Tongue (tissue), 1 donor: ENCODE measurements at regions not wholly inside any gene's neighbourhood (a gene's known extent, or its start where the extent isn't known, plus 50 kb on each side); places are given as distances from the start of the nearest gene placed in this dataset.

Experiments
- DNase-seq: peaks from one replicate; pipeline ENCODE4 v3.0.0-alpha.2; 2015

DNA sequence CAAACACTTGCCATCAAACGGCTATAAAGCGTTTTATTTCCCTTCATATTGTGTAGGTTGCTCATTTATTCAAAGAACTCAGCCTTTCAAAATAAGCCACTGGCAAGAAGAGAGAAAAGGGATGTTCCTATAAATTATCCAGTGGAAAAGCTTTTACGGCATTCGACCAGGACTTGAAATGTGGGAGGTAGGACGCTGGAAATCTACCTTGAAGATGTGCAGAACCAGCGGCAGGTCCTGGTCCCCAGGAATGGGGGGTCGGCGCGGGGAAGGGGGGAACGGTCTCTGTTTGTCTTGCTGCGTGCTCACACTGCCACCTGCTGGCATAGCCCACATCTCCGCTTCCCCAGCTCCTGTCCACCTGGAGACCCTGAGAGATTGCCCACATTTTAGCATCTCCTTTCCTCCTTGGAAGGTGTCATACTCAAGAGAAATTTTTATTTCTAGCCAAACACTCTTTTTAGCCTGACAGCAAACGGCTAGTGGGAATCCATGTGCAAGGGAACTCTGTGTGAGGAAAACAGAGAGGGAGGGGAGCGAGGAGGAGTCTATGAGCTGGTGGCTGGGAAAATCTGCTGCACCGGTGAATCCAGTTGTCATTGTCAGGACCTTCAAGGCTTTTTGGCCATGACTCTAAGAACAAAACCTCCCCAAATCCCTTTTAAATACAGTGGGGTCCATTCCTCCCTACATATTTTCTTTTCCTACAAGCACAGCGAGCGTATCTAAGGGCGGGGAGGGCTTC lies 349.0 kb upstream of the PKDCC start:
- peak; percentile 68 for DNase-seq

DNA sequence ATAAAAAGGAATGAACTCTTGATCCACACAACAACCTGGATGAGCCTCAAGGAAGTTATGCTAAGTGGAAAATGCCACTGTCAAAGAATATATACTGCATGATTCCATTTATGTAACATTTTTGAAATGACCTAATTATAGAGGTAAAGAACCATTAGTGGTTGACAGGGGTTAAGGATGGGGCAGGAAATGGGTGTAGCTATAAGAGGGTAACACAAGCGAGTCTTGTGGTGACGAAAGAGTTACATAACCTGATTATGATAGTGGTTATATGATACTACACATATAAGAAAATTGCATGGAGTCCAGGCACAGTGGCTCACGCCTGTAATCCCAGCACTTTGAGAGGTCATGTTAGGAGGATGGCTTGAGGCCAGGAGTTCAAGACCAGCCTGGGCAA lies 346.6 kb upstream of the PKDCC start:
- no peak for DNase-seq

DNA sequence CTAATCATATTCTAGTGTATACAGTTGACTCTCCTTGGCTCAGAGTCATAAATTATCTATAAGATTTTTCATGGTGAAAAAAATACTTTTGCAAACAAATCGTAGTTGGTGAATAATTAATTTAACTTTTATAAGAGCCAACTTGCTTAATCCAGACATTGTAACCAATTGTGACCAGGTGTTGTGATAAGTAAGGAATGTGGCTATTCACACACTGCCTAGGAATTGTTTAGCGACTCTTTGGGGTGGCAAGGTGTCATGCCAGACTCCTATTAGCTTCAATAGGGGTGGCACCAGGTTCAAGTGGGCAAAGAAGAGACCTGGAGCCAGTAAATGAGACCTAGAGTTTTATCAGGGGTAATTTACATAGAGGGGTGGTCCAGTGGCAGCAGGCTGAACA lies 344.7 kb upstream of the PKDCC start:
- DNase-seq = no peak

- no peak for DNase-seq
Observed at GRCh38 chr2:41705634-41706033, 342.2 kb upstream of the PKDCC start.

GRCh38 chr2:41706286-41706685 lies 341.5 kb upstream of the PKDCC start:
- DNase-seq = no peak

DNA sequence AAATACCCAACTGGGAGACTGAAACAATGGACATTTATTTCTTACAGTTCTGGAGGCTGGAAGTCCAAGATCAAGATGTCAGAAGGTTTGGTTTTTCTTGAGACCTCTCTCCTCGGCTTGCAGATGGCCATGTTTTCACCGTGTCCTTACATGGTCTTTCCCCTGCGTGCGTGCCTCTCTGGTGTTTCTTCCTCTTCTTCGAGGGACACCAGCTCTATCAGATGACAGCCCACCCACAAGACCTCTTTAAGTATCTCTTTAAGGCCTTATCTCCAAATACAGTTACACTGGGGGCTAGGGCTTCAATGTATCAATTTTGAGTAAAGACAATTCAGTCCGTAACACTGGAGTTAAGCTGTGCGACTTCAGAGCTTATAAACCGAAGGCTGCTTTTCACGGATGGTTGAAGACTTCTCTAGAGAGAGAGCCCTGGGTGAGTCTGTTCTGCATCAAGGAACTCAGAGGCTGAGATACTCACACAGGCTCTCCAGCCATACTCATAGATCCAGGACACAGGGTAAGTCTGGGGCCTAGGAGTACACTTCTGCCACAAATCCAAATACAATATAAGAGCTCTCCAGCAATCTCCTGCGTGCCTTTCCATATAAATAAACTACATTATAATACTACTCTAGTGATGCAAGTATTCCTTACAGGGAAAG lies 339.9 kb upstream of the PKDCC start:
- no peak for DNase-seq

GRCh38 chr2:41709702-41710599 lies 337.9 kb upstream of the PKDCC start:
- DNase-seq = no peak

GRCh38 chr2:41710944-41711343 lies 336.9 kb upstream of the PKDCC start:
- DNase-seq = no peak

GRCh38 chr2:41711736-41712135 lies 336.1 kb upstream of the PKDCC start:
- no peak for DNase-seq

- DNase-seq = no peak
Observed at GRCh38 chr2:41716497-41716896, 331.3 kb upstream of the PKDCC start.

DNA sequence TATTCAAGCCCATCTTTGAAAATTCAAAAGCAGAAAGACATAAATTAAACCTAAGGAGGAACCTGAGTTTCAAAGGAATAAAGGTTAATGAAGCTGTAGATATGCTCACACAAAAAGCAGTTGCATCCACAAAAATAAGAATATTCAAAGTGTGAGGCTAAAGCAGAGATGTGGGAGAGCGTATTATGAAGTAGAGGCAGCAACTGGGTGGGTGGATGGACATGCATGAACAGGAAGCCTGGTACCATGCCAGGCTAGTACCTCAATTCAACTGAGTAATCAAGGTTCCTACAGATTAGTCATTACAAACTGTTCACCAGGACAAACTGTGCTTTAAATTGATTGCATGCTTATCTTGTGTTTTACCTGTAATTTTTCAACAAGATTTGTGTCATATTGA lies 330.0 kb upstream of the PKDCC start:
- DNase-seq = no peak

DNA sequence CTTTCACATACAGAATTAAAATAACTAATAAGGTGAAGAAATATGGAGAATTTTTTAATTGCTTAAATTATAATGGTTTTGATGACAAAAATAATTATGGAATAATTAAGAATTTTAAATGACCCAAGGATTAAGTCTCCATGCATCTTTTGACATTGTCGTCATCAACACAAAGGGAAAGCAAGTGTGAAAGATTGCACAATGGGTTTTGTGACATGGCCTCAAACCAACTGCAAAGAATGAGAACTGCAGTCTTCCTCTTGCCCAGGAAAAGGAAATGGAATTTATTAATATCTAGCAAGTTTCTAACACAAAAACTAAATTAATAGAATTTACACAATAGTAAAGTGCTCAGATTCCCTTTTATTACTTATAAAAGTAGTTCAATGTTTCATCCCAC lies 329.1 kb upstream of the PKDCC start:
- DNase-seq = no peak

GRCh38 chr2:41719756-41720155 lies 328.1 kb upstream of the PKDCC start:
- no peak for DNase-seq

DNA sequence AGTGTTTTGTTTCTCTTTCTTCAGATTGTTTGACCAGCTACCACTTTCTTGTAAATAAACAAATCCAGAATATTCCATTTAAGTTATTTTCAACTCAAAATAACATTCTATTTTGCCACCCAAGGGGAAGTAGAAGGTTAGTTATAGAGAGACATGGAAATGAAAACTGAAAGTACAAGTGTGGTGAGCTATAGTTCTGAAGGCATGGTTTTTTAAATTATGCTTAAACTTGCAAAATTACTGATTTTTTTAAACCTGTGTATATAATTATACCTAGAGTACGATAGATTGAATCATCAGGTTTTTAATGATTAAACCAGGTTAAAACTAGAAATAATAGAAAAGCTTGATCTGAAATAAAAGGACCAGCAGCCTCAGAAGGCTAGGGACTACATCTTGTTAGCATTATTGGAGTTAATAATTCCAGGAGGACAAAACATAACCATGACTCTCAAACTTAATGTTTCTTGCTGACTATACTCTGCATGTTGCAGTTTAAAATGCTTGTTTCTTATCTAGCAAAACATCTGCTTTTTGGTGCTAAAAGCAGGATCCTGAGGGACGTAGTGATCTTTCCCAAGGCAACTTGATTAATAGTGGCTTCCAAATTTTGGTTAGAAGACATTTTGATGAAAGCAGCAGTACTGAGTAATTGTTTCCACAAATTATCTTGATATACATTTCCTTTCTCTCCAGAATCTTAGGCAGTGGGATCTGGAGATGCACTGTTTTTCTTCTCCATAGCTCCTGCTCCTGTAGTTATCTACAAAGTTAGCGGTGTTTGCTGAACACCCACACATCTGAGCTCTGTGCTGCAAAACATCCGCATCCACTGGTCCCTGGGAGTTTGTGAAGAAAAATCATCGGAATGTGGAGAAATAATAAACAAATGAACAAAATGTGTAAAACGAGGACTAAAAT lies 327.2 kb upstream of the PKDCC start:
- DNase-seq = peak; percentile 14

GRCh38 chr2:41722668-41723369 lies 325.0 kb upstream of the PKDCC start:
- DNase-seq = no peak

DNA sequence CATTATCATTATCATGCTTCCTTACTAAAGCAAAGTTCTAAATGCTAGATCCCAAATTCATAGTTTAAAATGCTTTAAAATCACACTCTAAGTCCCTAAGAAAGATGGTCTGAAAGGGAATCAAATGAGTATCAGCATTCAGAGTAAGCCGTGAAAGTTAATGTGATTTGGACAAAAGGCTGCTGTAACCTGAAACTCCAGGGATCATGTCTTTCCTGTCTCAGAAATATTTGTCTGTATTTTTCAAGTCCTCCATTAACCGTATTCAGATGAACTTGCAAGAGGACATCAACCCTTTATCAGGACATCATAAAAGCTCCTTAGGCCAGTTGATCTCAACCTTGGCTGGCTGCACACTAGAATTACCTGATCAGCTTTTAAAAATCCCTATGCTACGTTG lies 324.3 kb upstream of the PKDCC start:
- no peak for DNase-seq

DNA sequence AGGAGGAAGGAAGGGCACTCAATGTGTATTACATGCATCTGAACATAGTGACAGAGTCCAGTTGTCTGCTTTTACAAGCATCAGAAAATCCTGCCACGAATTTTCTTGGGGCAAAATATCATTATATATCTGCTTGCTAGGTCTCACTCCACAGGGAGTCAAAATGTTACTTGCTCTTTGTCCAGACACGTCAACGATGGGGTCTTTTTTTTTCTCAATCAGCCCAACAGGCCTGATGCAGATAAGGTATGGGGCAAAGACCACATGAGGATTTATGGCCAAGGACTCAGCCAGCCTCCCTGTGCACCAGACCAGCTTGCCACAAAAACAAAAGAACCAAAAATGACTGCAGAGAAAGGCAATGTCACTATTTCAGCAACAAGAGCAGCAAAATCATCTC lies 323.4 kb upstream of the PKDCC start:
- DNase-seq = no peak

GRCh38 chr2:41725901-41726300 lies 321.9 kb upstream of the PKDCC start:
- no peak for DNase-seq

DNA sequence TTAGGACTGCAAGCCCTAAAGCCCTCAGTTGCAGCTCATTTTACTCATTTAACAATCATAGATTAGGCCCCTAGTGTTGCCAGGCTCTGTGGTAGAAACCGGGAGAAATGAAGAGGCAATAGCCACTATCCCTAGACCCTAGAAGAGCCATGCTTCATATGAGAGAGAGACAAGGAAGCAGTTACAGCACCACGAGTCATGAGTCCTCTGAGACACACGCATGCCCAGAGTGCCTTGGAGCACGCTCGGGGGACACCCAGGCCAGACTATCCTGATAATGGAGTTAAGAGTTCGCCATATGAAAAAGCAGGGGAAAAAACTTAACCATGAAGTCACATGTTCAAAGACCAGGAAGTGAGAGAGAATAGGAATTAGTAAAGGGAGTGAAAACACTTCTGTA lies 321.5 kb upstream of the PKDCC start:
- no peak for DNase-seq

- DNase-seq = no peak
Observed at GRCh38 chr2:41727152-41727551, 320.7 kb upstream of the PKDCC start.

- DNase-seq = no peak
Observed at GRCh38 chr2:41727711-41728110, 320.1 kb upstream of the PKDCC start.
